ENCODE measurements at regions not wholly inside any gene's neighbourhood (a gene's known extent, or its start where the extent isn't known, plus 50 kb on each side); places are given as distances from the start of the nearest gene placed in this dataset.

- Histone ChIP-seq H3K4ac (ENCODE audit: low read depth, low read length) (no peak overlapping the region), H3K9me1 (ENCODE audit: insufficient read depth, low read length) (0 out of 2 replicates have a peak, but pooled peaks cover 3% of the 10 kb centered on the region), H2BK120ac (ENCODE audit: low read depth, low read length) (no peak overlapping the region), H2BK5ac (ENCODE audit: low read depth, low read length, poor library complexity, severe bottlenecking) (no peak overlapping the region), H3K23ac (ENCODE audit: low read depth, low read length) (no peak overlapping the region), H3K9ac (ENCODE audit: low read depth, low read length) (no peak overlapping the region), H3K36me3 (ENCODE audit: control insufficient read depth, insufficient read depth, low read length) (no peaks in the 10 kb centered on the region), H3K56ac (ENCODE audit: extremely low read depth, insufficient read depth, low read length) (no peak overlapping the region), H4K8ac (ENCODE audit: low read depth in 2 of 2, low read length in 2 of 2) (no peak overlapping the region), H3K9me3 (ENCODE audit: control insufficient read depth, insufficient read depth, low read length) (no peaks in the 10 kb centered on the region), H3K4me2 (ENCODE audit: low read depth, low read length) (no peak overlapping the region), H2AFZ (replicated peaks; ENCODE audit: low read length, poor library complexity) (no peak overlapping the region), H3K79me1 (ENCODE audit: low read depth in 1 of 2, low read length in 2 of 2) (no peaks in the 10 kb centered on the region), H2BK20ac (ENCODE audit: low read depth, low read length) (no peak overlapping the region), H3K27me3 (ENCODE audit: control insufficient read depth, insufficient read depth, low read length) (no peaks in the 10 kb centered on the region), H4K5ac (ENCODE audit: low read depth, low read length) (no peak overlapping the region), H2BK15ac (ENCODE audit: low read depth, low read length) (no peak overlapping the region), H2AK5ac (ENCODE audit: low read depth, low read length) (no peak overlapping the region), H3K18ac (ENCODE audit: low read depth, low read length) (no peak overlapping the region), H3K27ac (ENCODE audit: insufficient read depth, low read length) (no peak overlapping the region), H4K20me1 (ENCODE audit: insufficient read depth, low read length) (no peaks in the 10 kb centered on the region), H4K91ac (ENCODE audit: insufficient read depth, low read depth, low read length) (no peak overlapping the region), H2AK9ac (replicated peaks; ENCODE audit: low read depth, low read length, poor library complexity) (no peak overlapping the region), H3K4me1 (ENCODE audit: control insufficient read depth, insufficient read depth, low read length) (no peaks in the 10 kb centered on the region), H3K14ac (replicated peaks; ENCODE audit: low read depth, low read length) (no peak overlapping the region), H3K4me3 (ENCODE audit: insufficient read depth, low read depth, low read length) (no peak overlapping the region)
- in situ Hi-C loops (cut with MboI; ENCODE audit: low sequenced_read_pairs), result no loop called here
- intact Hi-C loops (cut with micrococcal nuclease), result no loop called here
- WGBS, 2 experiments (ENCODE audit: extremely low coverage in 2 of 2, insufficient read length in 1 of 2), result no CpG with 5 or more reads among the region's 2 CpGs
- dilution Hi-C loops (cut with HindIII; ENCODE audit: low sequenced_read_pairs, unreplicated experiment), result no loop called here
- ATAC-seq (ENCODE audit: low read depth) (no peak), DNase-seq (no peak)
- ChIA-PET CTCF (no interaction called here), POLR2A (ENCODE audit: unreplicated experiment) (no interaction called here)
- BruUV-seq (replicated peaks), result no TSS peak
- TF ChIP-seq RFX5 (IDR thresholded peaks at IDR 0.05; ENCODE audit: low read depth, low read length) (no peak), MAZ (IDR thresholded peaks at IDR 0.05; ENCODE audit: borderline replicate concordance, low read depth, low read length) (no peak), RCOR1 (IDR thresholded peaks at IDR 0.05; ENCODE audit: insufficient replicate concordance, low read length) (no peak), SMC3 (IDR thresholded peaks at IDR 0.05; ENCODE audit: low read depth, low read length) (no peak), FOS (IDR thresholded peaks at IDR 0.05; ENCODE audit: low read depth, low read length) (no peak), RAD21 (IDR thresholded peaks at IDR 0.05; ENCODE audit: low read length) (no peak), CTCF (conservative IDR thresholded peaks at IDR 0.05; ENCODE audit: low read depth, low read length) (no peak), NFE2L2 (IDR thresholded peaks at IDR 0.05; ENCODE audit: low read depth, low read length) (no peak), ELK1 (IDR thresholded peaks at IDR 0.05; ENCODE audit: borderline replicate concordance, low read depth, low read length) (no peak), BHLHE40 (IDR thresholded peaks at IDR 0.05; ENCODE audit: low read depth, low read length) (no peak), MAFK (IDR thresholded peaks at IDR 0.05; ENCODE audit: low read depth, low read length) (no peak), MXI1 (IDR thresholded peaks at IDR 0.05; ENCODE audit: borderline replicate concordance, low read depth, low read length) (no peak), CHD1 (IDR thresholded peaks at IDR 0.05; ENCODE audit: low read depth, low read length) (no peak), CEBPB (IDR thresholded peaks at IDR 0.05; ENCODE audit: low read depth, low read length) (no peak)
- TF ChIP-seq, protein P1, sequence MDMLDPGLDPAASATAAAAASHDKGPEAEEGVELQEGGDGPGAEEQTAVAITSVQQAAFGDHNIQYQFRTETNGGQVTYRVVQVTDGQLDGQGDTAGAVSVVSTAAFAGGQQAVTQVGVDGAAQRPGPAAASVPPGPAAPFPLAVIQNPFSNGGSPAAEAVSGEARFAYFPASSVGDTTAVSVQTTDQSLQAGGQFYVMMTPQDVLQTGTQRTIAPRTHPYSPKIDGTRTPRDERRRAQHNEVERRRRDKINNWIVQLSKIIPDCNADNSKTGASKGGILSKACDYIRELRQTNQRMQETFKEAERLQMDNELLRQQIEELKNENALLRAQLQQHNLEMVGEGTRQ (IDR thresholded peaks at IDR 0.05; ENCODE audit: low read depth, low read length), result no peak
These were observed 53.8 kb upstream of the PIK3CB start for GRCh38 chr3:138888560-138888959.

Data from IMR-90 (cell line).